ENCODE measurements at regions not wholly inside any gene's neighbourhood (a gene's known extent, or its start where the extent isn't known, plus 50 kb on each side); places are given as distances from the start of the nearest gene placed in this dataset.

- DNase-seq (ENCODE audit: low read depth): no peak
These were observed 171.9 kb upstream of the FHL2 start for GRCh38 chr2:105570757-105571156.

- DNase-seq (ENCODE audit: low read depth): no peak
These were observed 171.5 kb upstream of the FHL2 start for GRCh38 chr2:105570326-105570725.

GRCh38 chr2:105569606-105570005, 170.8 kb upstream of the FHL2 start:
- DNase-seq (ENCODE audit: low read depth): no peak

GRCh38 chr2:105567996-105568494, 169.2 kb upstream of the FHL2 start:
- no peak for DNase-seq (ENCODE audit: low read depth)

- no peak for DNase-seq (ENCODE audit: low read depth)
These were observed 164.3 kb upstream of the FHL2 start for GRCh38 chr2:105563000-105563719.

GRCh38 chr2:105561401-105561800, 162.6 kb upstream of the FHL2 start:
- DNase-seq (ENCODE audit: low read depth): no peak

- DNase-seq (ENCODE audit: low read depth): no peak
These were observed 161.3 kb upstream of the FHL2 start for GRCh38 chr2:105560157-105560556.

GRCh38 chr2:105557021-105557920, 158.4 kb upstream of the FHL2 start:
- DNase-seq (ENCODE audit: low read depth): no peak

GRCh38 chr2:105556366-105556765, 157.5 kb upstream of the FHL2 start:
- DNase-seq (ENCODE audit: low read depth): no peak

- DNase-seq (ENCODE audit: low read depth): no peak
These were observed 155.4 kb upstream of the FHL2 start for GRCh38 chr2:105554235-105554634.

- DNase-seq (ENCODE audit: low read depth): peak; percentile 46
These were observed 154.8 kb upstream of the FHL2 start for GRCh38 chr2:105553538-105554196.

- no peak for DNase-seq (ENCODE audit: low read depth)
These were observed 147.8 kb upstream of the FHL2 start for GRCh38 chr2:105546628-105546974.

GRCh38 chr2:105545730-105546627, 147.1 kb upstream of the FHL2 start:
- peak; percentile 45 for DNase-seq (ENCODE audit: low read depth)

- no peak for DNase-seq (ENCODE audit: low read depth)
These were observed 145.9 kb upstream of the FHL2 start for GRCh38 chr2:105544591-105545377.

- no peak for DNase-seq (ENCODE audit: low read depth)
These were observed 142.6 kb upstream of the FHL2 start for GRCh38 chr2:105541189-105542050.

GRCh38 chr2:105540642-105541041, 141.8 kb upstream of the FHL2 start:
- no peak for DNase-seq (ENCODE audit: low read depth)

GRCh38 chr2:105539331-105539730, 140.5 kb upstream of the FHL2 start:
- no peak for DNase-seq (ENCODE audit: low read depth)

GRCh38 chr2:105538840-105539239, 140.0 kb upstream of the FHL2 start:
- DNase-seq (ENCODE audit: low read depth): no peak

GRCh38 chr2:105537920-105538319, 139.1 kb upstream of the FHL2 start:
- DNase-seq (ENCODE audit: low read depth): no peak

GRCh38 chr2:105537466-105537865, 138.6 kb upstream of the FHL2 start:
- DNase-seq (ENCODE audit: low read depth): no peak
